ENCODE measurements at regions not wholly inside any gene's neighbourhood (a gene's known extent, or its start where the extent isn't known, plus 50 kb on each side); places are given as distances from the start of the nearest gene placed in this dataset.
"Not testable (repeated sequence)": the region's sequence is repeated elsewhere in the genome, so short reads cannot be mapped to it uniquely, and the experiment has no call there.

DNA sequence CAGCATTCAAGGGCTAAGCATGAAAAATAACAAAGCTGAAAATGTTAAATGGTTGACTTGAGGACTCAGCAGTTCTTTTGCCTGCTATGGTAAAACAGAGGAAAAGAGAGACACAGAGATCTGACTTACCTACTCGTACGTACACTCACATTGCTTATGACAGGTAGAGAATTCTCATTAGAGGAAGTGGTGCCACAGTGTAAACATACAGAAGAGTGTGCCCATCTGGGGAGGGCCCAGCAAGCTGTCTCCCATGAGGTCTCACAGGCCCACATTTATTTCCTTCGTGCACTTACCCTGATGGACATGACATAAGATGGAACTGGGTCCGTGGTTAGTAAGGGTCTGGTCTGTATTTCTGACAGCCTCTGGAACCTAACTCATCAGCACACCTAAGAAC lies 729.1 kb downstream of the BCL11A start:
- Mint-ChIP-seq H3K36me3 (ENCODE audit: low read depth) (no peaks in the 10 kb centered on the region), H3K4me1 (no peaks in the 10 kb centered on the region), H3K4me3 (no peak overlapping the region), H3K27me3 (no peaks in the 10 kb centered on the region), H3K9me3 (no peaks in the 10 kb centered on the region), H3K27ac (no peak overlapping the region)
- no peak for DNase-seq
- ATAC-seq: no peak

DNA sequence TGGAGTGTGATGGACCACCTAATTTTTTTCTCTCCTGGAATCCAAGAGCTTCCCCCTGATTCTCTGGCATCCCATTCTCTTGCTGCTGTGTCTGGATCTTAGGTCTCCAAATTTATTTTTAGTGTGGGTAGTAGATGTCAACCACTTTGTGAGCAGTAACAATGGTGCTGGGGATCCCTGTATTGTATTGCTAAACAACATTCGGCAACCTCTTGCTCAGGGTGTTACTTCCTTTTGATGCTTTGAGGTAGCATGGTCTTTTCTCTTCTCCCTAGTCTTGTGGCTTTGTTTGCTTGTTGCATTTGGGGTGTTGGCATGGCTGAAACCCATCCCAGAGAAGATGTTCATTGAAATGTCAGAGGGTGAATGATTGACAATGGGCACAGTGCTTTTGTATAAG lies 737.4 kb downstream of the BCL11A start:
- Mint-ChIP-seq H3K27ac (no peak overlapping the region), H3K9me3 (no peaks in the 10 kb centered on the region), H3K36me3 (ENCODE audit: low read depth) (no peaks in the 10 kb centered on the region), H3K27me3 (no peaks in the 10 kb centered on the region), H3K4me1 (no peaks in the 10 kb centered on the region), H3K4me3 (no peak overlapping the region)
- ATAC-seq (no peak), DNase-seq (no peak)

DNA sequence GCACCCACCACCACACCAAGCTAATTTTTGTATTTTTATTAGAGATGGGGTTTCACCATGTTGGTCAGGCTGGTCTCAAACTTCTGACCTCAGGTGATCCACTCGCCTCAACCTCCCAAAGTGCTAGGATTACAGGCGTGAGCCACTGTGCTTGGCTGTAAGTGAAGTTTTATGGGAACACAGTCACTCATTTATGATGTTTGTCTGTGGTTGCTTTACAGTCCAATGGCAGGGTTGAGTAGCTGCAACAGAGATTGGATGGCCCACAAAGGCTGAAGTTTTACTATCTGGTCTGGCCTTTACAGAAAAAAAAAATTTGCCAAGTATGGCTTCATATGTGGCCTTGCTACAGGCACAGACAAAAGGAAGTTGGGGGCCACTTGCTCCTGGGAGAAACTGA lies 743.2 kb downstream of the BCL11A start:
- H3K4me3 Mint-ChIP-seq; ATAC-seq; H3K9me3 Mint-ChIP-seq; H3K4me1 Mint-ChIP-seq; H3K27me3 Mint-ChIP-seq; H3K36me3 Mint-ChIP-seq (ENCODE audit: low read depth); DNase-seq; H3K27ac Mint-ChIP-seq: not testable (repeated sequence)

DNA sequence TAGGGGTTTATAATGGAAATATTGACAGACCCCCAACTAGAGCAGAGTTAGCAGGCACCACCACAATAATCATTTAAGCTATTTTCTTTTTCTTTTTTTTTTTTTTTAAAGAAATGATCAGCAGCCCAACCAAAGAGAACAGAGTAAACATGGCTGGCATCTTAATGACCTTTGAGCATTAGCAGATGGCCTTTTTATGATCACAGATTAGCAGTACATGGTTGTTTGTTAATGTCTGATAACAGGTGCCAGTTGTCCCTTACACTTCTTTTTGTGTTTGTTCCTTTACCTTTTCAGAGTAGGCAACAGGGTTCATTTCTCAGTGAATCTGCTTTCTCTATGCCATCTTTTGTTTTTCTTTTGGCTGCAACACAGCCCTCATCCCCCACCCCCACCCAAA lies 747.0 kb downstream of the BCL11A start:
- no peak for DNase-seq
- H3K9me3 Mint-ChIP-seq: no peaks in the 10 kb centered on the region
- ATAC-seq: no peak
- no peaks in the 10 kb centered on the region for H3K27me3 Mint-ChIP-seq
- H3K36me3 Mint-ChIP-seq (ENCODE audit: low read depth): no peaks in the 10 kb centered on the region
- H3K4me3 Mint-ChIP-seq: no peak overlapping the region
- H3K27ac Mint-ChIP-seq: no peak overlapping the region
- H3K4me1 Mint-ChIP-seq: no peaks in the 10 kb centered on the region

DNA sequence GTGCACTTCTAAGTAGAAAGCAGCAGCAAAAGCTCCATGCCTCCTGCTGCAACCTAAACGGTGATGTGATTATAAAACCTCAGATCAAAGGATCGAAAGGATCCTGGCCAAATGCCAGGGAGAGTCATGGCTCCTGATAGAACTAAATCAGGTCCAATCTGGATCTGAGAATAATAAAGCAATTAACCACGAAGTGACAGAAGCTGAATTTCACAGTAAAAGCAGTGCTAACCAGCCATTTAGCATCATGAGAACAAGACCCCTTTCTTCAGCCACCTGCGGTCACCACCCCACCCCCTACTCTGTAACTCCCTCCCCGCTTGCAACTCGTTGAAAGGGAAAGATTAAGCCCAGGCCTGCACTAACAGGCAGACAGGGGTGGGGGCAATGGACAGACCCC lies 748.7 kb downstream of the BCL11A start:
- no peak overlapping the region for H3K4me3 Mint-ChIP-seq
- DNase-seq (no peak), ATAC-seq (no peak)
- H3K27me3 Mint-ChIP-seq: no peaks in the 10 kb centered on the region
- no peak overlapping the region for H3K27ac Mint-ChIP-seq
- no peaks in the 10 kb centered on the region for H3K36me3 Mint-ChIP-seq (ENCODE audit: low read depth)
- no peaks in the 10 kb centered on the region for H3K9me3 Mint-ChIP-seq
- no peaks in the 10 kb centered on the region for H3K4me1 Mint-ChIP-seq

DNA sequence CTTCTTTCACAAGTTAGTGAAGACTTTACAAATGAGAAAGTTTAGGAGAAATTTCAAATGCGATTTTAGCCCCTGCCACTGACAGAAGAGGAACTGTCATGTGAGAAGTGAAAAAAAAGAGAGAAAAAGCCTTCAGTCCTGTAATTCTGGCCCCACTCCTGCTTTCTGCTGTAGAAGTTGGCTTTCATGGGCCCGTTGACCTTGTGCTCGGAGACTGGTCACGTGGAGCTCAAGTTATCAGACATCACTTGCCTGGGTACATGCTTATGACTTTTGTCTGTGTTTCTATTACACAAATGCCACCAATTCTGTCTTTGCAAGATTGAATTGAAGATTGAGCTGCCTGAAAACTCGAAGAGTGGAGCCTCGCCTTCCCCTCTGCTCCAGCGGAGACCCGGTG lies 749.9 kb downstream of the BCL11A start:
- Mint-ChIP-seq H3K4me3 (no peak overlapping the region), H3K9me3 (no peaks in the 10 kb centered on the region), H3K4me1 (no peaks in the 10 kb centered on the region), H3K36me3 (ENCODE audit: low read depth) (no peaks in the 10 kb centered on the region), H3K27me3 (no peaks in the 10 kb centered on the region), H3K27ac (no peak overlapping the region)
- DNase-seq: no peak
- ATAC-seq: no peak

DNA sequence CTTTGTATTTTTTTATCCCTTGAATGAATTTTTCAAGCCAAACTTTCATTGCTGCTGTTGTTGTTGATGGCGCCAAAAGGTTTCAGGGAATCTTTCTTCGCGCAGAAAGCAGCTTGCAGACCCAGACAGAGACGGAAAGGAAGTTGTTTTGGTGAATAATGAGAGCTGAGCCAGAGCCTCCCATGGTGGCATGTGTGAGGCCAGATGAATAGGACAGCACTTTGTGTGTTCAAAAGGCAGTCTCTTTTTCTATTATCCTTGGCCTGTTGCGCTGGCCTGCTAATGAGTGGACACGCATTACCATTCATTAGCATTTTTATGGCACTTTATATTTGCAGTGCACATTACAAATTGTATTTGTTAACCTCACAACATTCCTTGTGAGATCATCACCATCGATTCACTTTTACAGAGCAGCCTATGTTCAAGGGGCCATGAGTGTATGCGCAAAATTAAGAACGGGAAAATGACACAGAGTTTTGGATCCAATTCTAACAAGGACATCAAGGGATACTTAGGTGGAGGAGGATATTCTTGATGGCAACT lies 754.7 kb downstream of the BCL11A start:
- no peaks in the 10 kb centered on the region for H3K4me1 Mint-ChIP-seq
- no peak overlapping the region for H3K4me3 Mint-ChIP-seq
- H3K9me3 Mint-ChIP-seq: peaks cover 3% of the 10 kb centered on the region
- DNase-seq (no peak), ATAC-seq (no peak)
- H3K27me3 Mint-ChIP-seq: no peaks in the 10 kb centered on the region
- H3K27ac Mint-ChIP-seq: no peak overlapping the region
- H3K36me3 Mint-ChIP-seq (ENCODE audit: low read depth): no peaks in the 10 kb centered on the region

DNA sequence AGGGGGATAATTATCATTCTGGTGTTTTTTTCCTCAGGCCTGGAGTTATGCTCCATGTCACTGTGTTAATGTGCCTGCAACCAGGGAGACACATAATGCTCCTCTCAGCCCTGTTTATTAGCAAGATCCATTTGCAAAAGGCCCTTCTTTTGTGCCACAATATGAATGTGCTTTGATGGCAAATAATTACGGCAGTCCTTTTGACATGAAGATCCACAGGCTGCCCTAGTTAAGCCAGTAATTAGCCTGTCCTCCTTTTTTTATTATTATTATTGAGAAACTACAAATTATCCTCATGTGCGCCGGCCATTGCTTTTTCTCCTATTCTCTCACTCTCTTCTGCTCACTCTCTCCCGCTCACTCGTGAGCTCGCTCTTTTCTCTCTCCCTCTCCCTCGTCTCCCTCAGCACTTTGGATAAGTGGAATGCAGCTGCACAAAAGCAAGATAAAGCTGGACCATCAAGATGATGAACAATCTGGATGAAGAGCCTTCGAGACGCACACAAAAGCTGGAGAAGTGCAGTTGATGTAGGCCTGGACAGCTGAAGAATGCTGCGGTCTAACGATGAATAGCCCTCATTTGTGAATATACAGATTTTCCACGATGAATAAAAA lies 762.3 kb downstream of the BCL11A start:
- no peaks in the 10 kb centered on the region for H3K27me3 Mint-ChIP-seq
- H3K4me1 Mint-ChIP-seq: no peaks in the 10 kb centered on the region
- DNase-seq (no peak), ATAC-seq (no peak)
- H3K4me3 Mint-ChIP-seq: no peak overlapping the region
- H3K27ac Mint-ChIP-seq: no peak overlapping the region
- H3K36me3 Mint-ChIP-seq (ENCODE audit: low read depth): no peaks in the 10 kb centered on the region
- H3K9me3 Mint-ChIP-seq: peaks cover 8% of the 10 kb centered on the region

DNA sequence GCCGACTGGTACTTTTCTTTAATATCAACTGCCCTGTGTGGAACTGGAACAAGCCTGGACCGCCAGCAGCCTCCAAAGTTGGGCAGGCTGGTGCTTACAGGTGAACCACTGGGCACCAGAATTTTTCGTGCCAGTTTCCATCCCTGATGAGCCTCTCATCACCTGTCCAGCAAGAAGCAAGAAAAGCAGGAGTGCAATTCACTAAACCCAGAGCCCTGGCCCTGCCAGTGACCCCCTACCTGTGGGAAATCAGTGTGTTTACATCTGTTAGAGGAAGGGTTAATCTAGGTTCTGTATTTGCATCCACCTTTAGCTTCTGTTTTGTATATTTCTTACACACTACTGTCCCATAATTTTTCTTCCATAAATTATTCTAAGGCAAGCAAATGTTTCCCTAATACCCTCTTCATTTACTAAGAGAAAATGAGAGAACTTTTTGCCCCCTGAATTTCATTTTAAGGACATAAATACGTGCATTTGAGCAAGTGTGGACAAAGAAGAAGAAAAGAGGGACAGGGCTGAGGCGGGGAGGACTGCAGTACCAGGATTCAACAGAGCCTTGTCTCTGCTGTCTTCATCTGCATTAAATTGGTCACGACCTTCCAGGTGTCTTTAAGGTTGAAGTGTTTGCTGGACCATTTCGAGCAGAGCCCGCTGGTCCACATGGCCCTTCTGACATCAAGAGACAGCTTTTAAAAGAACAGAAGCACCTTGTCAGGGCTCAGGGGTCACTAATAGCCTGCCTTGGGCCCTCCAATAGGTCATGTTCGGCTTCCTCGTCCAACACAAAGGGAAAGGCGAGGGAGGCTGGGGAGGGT lies 763.1 kb downstream of the BCL11A start:
- DNase-seq (no peak), ATAC-seq (no peak)
- no peaks in the 10 kb centered on the region for H3K36me3 Mint-ChIP-seq (ENCODE audit: low read depth)
- no peak overlapping the region for H3K4me3 Mint-ChIP-seq
- peaks cover 8% of the 10 kb centered on the region for H3K9me3 Mint-ChIP-seq
- H3K27me3 Mint-ChIP-seq: no peaks in the 10 kb centered on the region
- no peaks in the 10 kb centered on the region for H3K4me1 Mint-ChIP-seq
- no peak overlapping the region for H3K27ac Mint-ChIP-seq

DNA sequence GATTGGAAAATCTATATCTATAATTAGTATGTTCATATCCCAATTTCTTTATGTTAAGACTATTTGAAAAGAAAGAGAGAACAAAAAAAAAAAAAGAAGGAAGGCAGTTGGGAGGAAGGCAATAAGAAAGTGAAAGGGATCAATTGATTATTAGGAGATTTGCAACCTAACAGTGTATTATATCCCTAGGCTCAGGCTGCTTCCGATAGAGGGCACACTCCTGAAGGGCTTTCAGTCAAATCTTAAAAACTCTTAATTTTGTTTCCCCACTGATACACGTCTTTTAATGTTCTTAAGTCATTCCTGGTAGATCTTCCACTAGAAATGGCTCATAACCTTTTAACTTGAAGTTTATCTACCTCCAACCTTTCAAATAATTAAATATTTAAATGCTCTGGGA lies 763.9 kb downstream of the BCL11A start:
- Mint-ChIP-seq H3K4me1 (no peaks in the 10 kb centered on the region), H3K36me3 (ENCODE audit: low read depth) (no peaks in the 10 kb centered on the region), H3K27ac (no peak overlapping the region), H3K9me3 (peaks cover 8% of the 10 kb centered on the region), H3K4me3 (no peak overlapping the region), H3K27me3 (no peaks in the 10 kb centered on the region)
- no peak for DNase-seq
- no peak for ATAC-seq

DNA sequence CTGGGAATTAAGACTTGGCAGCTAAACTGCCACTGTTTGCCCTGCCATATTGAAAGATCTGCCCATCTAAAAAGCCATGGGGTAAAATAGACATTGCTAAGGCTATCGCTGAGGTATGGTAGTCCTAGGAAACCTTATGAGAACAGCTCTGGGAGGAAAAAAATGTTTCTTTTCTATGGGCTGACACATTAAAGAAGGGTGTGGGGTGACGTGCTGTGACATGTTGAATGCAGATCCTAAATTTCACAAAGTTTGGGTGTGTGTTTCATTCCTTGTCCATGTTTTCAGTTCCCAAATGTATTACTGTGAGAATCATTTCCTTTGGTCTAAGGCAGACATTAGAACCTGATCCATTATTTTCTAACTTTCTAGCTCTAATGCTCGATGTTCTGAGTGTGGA lies 766.4 kb downstream of the BCL11A start:
- Mint-ChIP-seq H3K4me3 (no peak overlapping the region), H3K4me1 (no peaks in the 10 kb centered on the region), H3K9me3 (no peaks in the 10 kb centered on the region), H3K27ac (no peak overlapping the region), H3K36me3 (ENCODE audit: low read depth) (no peaks in the 10 kb centered on the region), H3K27me3 (no peaks in the 10 kb centered on the region)
- ATAC-seq: no peak
- no peak for DNase-seq

DNA sequence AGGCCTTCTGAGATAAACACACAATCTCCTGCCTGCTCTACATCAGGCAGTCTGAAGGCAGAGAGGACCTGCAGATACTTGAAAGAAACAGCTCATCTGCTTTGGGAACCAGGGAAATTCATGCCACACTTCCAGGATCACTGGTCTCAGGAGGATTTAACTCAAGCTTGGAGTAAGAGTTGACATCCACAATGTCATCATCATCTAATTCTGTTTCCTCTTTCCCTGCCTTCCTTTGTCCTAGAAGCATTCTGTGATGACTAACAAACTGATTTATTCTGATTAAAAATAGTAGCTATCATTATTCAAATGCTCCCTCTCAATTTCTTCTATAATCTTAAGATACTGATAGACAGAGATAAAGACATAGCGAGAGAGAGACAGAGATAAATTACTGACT lies 766.8 kb downstream of the BCL11A start:
- H3K27me3 Mint-ChIP-seq: no peaks in the 10 kb centered on the region
- no peak for DNase-seq
- H3K4me3 Mint-ChIP-seq: no peak overlapping the region
- H3K36me3 Mint-ChIP-seq (ENCODE audit: low read depth): no peaks in the 10 kb centered on the region
- no peak for ATAC-seq
- H3K9me3 Mint-ChIP-seq: no peaks in the 10 kb centered on the region
- no peaks in the 10 kb centered on the region for H3K4me1 Mint-ChIP-seq
- H3K27ac Mint-ChIP-seq: no peak overlapping the region

DNA sequence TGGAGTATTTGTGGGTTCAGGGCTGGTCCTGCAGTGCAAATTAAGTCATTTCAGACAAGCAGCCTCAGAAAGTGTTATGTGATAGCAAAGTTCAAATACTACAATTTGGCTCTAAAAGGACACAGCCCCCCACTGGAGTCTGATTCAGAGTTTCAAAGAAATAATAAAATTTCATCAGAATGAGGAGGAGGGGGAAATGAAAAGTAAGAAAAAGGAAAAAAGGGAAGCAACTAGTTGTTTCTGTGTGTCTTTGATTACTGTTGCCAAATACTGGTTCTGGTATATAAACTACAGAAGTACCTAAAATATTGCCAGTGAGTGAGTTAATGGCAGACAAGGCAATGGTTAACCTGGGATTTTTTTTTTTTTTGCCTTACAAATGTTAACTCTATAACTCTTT lies 773.9 kb downstream of the BCL11A start:
- no peaks in the 10 kb centered on the region for H3K9me3 Mint-ChIP-seq
- no peaks in the 10 kb centered on the region for H3K36me3 Mint-ChIP-seq (ENCODE audit: low read depth)
- no peaks in the 10 kb centered on the region for H3K4me1 Mint-ChIP-seq
- ATAC-seq (no peak), DNase-seq (no peak)
- peaks cover 2% of the 10 kb centered on the region for H3K27me3 Mint-ChIP-seq
- no peak overlapping the region for H3K27ac Mint-ChIP-seq
- H3K4me3 Mint-ChIP-seq: no peak overlapping the region

DNA sequence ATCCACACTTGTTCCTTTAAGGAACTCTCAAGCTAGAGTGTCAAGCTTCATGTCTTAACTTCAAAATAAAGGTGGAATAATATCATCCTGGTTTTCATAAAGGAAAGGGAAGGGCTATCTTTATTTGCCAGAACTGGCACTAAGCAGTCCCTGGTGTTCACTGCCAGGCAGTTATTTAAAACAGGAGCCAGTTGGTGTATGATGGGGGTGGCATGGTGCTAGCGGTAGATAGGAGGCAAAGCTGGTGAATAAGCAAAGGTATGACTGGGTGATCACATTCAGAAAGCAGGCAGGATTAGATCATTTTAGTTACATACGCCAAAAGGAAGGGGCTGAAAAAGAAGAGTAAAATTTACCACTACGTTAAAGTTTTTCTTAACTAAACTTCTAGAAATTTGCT lies 776.3 kb downstream of the BCL11A start:
- ATAC-seq (no peak), DNase-seq (no peak)
- no peak overlapping the region for H3K27ac Mint-ChIP-seq
- no peaks in the 10 kb centered on the region for H3K36me3 Mint-ChIP-seq (ENCODE audit: low read depth)
- H3K27me3 Mint-ChIP-seq: peaks cover 2% of the 10 kb centered on the region
- H3K4me3 Mint-ChIP-seq: no peak overlapping the region
- no peaks in the 10 kb centered on the region for H3K4me1 Mint-ChIP-seq
- H3K9me3 Mint-ChIP-seq: no peaks in the 10 kb centered on the region

DNA sequence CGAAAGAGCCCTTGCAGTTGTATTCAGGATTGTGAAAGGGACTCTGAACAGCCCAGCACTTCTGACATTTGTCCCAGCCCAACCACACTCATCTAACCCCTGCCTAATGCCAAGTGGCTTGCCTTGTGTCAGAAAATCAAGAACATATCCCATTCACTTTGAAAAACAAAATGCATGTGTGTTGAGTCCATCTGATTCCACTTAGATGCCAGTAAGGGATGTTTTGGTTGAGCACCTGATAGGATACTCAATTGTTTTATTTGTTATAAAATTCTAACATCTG lies 776.8 kb downstream of the BCL11A start:
- DNase-seq (no peak), ATAC-seq (no peak)
- H3K27ac Mint-ChIP-seq: no peak overlapping the region
- no peaks in the 10 kb centered on the region for H3K9me3 Mint-ChIP-seq
- no peak overlapping the region for H3K4me3 Mint-ChIP-seq
- H3K4me1 Mint-ChIP-seq: no peaks in the 10 kb centered on the region
- H3K27me3 Mint-ChIP-seq: peaks cover 2% of the 10 kb centered on the region
- H3K36me3 Mint-ChIP-seq (ENCODE audit: low read depth): no peaks in the 10 kb centered on the region

Measured in activated naive CD8-positive, alpha-beta T cell treated with anti-CD3 and anti-CD28 coated beads, Interleukin-2, amount 50 U/mL, for 24 hours (primary cell).